Middle frontal gyrus (tissue), 1 donor: ENCODE measurements at regions not wholly inside any gene's neighbourhood (a gene's known extent, or its start where the extent isn't known, plus 50 kb on each side); places are given as distances from the start of the nearest gene placed in this dataset.

Experiments
- DNase-seq: peaks from one replicate; pipeline ENCODE4 v3.0.0-alpha.2; 2015; ENCODE audit warnings: low spot score; ENCODE audit errors: extremely low spot score

- no peak for DNase-seq
Measured at GRCh38 chr5:124692950-124693349, 53.5 kb downstream of the ZNF608 start.

- DNase-seq, result no peak
Measured at GRCh38 chr5:124692324-124692723, 54.1 kb downstream of the ZNF608 start.

- no peak for DNase-seq
Measured at GRCh38 chr5:124689653-124690052, 56.8 kb downstream of the ZNF608 start.

GRCh38 chr5:124686239-124687004 lies 60.0 kb downstream of the ZNF608 start:
- DNase-seq, result no peak

- no peak for DNase-seq
Measured at GRCh38 chr5:124685404-124685930, 61.0 kb downstream of the ZNF608 start.

DNA sequence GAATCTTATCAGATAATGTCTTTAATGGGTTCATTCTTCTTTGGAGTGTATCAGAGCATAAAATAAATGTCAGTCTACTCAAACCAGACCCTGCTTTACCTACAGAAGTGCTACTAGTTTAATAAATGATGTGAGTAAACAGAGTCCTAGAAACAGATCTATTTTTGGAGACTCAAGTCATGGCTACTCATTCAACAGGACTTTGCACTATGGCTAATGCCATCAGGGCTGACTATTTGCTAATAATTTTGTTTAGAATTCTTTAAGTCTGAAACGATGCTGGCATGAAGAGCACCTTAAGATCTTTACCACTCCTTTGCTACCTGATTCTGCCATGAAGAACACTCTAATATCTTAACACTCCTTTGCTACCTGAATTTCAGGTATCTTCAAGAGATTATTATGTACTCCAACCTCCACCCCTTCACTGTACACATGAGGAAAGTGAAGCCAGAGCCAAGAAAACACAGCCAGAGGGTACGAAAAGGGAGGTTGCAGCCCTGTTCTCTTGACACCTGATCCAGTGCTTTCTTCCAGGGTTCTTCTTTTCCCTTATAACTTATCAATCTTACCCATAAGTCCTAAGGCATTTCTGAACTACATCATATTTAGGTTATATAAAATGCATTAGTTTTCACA lies 62.4 kb downstream of the ZNF608 start:
- no peak for DNase-seq

- DNase-seq, result no peak
Measured at GRCh38 chr5:124679578-124680199, 66.8 kb downstream of the ZNF608 start.

DNA sequence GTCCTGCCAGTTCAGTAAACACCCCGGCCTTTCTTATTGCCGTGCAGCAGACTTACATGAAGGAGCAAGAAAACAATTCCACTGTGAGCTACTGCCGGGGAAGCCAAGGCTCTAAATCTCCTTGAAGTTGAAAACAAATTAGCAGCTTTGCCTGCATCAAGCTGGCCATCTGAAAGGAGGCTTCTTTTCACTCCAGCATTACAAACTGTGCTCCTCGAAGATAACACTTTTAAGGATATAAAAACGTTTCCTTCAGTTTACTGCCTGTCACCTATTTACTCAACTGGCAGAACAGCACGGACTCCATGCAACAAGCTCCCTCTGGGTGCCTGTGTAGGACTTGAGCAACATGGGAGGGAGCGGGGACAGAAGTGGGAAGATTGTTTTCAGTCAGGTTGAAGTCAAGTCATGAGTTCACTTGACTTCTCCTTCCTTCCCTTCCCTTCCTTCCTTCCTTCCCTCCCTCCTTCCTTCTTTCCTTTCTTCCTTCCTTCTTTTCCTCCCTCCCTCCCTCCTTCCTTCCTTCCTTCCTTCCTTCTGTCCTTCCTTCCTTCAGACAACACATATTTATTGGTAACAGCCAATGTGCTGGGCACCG lies 67.4 kb downstream of the ZNF608 start:
- no peak for DNase-seq

GRCh38 chr5:124678468-124678867 lies 68.0 kb downstream of the ZNF608 start:
- DNase-seq, result no peak

DNA sequence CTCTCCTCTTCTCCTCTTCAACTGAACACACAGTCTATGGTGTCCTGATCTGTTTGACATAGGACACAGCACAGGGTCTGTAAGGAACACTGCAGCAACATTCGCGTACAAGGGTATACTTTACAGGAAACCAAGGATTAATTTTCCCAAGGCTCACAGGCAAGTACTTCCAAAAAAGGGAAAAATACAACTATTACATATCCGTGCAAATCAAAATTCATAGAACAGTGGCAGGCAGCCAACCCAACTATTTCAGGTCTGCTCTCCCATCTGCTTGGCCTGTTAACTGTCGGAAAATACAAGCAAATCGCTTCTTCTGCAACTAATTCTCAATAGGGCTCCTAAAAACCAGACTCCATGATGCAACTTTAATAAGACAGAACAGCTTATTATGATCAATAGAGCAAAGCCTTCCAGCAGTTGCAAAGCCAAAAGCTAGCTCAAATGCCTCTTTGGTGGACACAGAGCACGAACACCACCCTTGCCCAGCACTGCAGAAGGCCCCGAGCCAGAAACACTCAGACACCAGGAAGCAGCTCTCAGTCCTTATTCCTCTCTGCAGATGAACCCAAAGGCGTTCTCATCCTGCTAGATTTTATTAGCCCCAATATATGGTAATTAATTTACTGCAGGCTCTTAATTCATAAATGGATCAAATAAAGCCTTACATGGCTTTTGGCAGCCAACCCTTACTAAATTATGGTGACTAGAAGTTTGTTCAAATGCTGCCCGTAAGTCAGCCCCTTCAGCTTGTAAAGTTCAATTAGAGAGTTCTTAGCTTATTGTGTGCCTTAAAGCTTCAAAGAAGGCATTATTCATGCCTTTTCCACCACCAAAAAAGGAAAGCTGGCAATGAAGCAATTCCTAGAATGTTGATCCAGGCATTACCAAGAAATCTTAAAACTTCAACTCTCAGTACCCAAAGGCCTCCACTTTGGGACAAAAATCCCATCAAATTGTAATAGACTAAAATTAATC lies 68.8 kb downstream of the ZNF608 start:
- peak; percentile 51 for DNase-seq

GRCh38 chr5:124675931-124676846 lies 70.2 kb downstream of the ZNF608 start:
- DNase-seq, result no peak

GRCh38 chr5:124671193-124671592 lies 75.2 kb downstream of the ZNF608 start:
- DNase-seq, result no peak

GRCh38 chr5:124670722-124671184 lies 75.7 kb downstream of the ZNF608 start:
- no peak for DNase-seq

- DNase-seq, result no peak
Measured at GRCh38 chr5:124669956-124670721, 76.3 kb downstream of the ZNF608 start.

- DNase-seq, result no peak
Measured at GRCh38 chr5:124669300-124669648, 77.2 kb downstream of the ZNF608 start.

- DNase-seq, result no peak
Measured at GRCh38 chr5:124668353-124669299, 77.8 kb downstream of the ZNF608 start.

DNA sequence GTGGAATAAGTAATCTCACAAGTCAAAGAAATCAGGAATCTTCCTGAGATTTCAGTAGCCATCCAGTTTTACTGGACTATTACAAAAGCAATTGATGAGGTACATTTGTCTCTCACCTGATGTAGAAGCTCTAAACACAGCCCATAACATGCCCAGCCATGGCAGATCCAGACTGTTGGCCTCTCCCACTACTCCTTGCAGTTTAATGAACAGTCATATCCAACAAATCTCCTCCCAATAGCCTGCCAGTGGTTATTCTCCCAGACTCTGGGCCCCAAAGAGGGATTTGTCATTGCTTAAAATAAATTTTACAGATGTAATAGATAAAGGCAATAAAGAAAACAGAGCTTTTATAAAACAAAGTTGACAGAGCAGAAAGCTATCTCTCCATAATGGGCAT lies 80.8 kb downstream of the ZNF608 start:
- DNase-seq, result no peak

- no peak for DNase-seq
Measured at GRCh38 chr5:124665035-124665434, 81.4 kb downstream of the ZNF608 start.
